ENCODE measurements at regions not wholly inside any gene's neighbourhood (a gene's known extent, or its start where the extent isn't known, plus 50 kb on each side); places are given as distances from the start of the nearest gene placed in this dataset.

DNA sequence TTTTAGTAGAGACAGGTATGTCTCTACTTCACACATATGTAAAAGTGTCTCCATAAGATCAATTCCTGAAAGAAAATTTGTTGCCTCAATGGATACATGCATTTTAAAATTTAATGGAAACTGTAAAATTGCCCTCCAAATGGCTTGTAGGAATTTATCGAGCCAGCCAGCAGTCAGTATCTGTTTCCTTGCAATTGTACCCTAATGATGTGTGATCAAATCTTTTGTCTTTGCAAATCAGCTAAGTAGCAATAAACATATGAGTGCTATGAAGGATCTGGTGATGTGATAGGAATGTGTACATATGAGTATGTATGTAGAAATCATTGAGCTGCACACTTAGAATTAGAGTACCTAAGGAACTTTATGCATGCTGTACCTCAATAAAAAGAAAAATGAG lies 253.0 kb downstream of the MAFB start:
- BruUV-seq (replicated peaks) = no TSS peak
- Histone ChIP-seq H3K27me3 (ENCODE audit: low read length) (no peaks in the 10 kb centered on the region), H4K20me1 (ENCODE audit: low read length) (no peaks in the 10 kb centered on the region), H3K9me3 (ENCODE audit: low read length) (no peaks in the 10 kb centered on the region), H3K4me2 (ENCODE audit: low read length) (no peak overlapping the region), H3K9ac (ENCODE audit: low read length) (no peak overlapping the region), H3K36me3 (ENCODE audit: low read depth, low read length) (no peaks in the 10 kb centered on the region), H3K27ac (ENCODE audit: low read length) (no peak overlapping the region), H2AFZ (ENCODE audit: low read length) (no peak overlapping the region), H3K4me1 (ENCODE audit: insufficient read depth, low read length) (no peaks in the 10 kb centered on the region), H3F3A (ENCODE audit: low read length, unreplicated experiment) (no peaks in the 10 kb centered on the region), H3K4me3 (ENCODE audit: low read length) (no peak overlapping the region), H3K79me2 (ENCODE audit: low read length) (no peaks in the 10 kb centered on the region), H3K9me2 (replicated peaks; ENCODE audit: low read length) (no peaks in the 10 kb centered on the region)
- intact Hi-C loops (cut with micrococcal nuclease) = no loop called here
- ChIA-PET POLR2A (ENCODE audit: unreplicated experiment) (no interaction called here), CTCF (no interaction called here)
- ATAC-seq = no peak
- no peak for DNase-seq
- no peak for TF ChIP-seq EZH2phosphoT487 (IDR thresholded peaks at IDR 0.05; ENCODE audit: borderline replicate concordance, low read length)
- TF ChIP-seq, protein P1, sequence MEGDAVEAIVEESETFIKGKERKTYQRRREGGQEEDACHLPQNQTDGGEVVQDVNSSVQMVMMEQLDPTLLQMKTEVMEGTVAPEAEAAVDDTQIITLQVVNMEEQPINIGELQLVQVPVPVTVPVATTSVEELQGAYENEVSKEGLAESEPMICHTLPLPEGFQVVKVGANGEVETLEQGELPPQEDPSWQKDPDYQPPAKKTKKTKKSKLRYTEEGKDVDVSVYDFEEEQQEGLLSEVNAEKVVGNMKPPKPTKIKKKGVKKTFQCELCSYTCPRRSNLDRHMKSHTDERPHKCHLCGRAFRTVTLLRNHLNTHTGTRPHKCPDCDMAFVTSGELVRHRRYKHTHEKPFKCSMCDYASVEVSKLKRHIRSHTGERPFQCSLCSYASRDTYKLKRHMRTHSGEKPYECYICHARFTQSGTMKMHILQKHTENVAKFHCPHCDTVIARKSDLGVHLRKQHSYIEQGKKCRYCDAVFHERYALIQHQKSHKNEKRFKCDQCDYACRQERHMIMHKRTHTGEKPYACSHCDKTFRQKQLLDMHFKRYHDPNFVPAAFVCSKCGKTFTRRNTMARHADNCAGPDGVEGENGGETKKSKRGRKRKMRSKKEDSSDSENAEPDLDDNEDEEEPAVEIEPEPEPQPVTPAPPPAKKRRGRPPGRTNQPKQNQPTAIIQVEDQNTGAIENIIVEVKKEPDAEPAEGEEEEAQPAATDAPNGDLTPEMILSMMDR (conservative IDR thresholded peaks at IDR 0.05; ENCODE audit: low read depth, low read length) = no peak

DNA sequence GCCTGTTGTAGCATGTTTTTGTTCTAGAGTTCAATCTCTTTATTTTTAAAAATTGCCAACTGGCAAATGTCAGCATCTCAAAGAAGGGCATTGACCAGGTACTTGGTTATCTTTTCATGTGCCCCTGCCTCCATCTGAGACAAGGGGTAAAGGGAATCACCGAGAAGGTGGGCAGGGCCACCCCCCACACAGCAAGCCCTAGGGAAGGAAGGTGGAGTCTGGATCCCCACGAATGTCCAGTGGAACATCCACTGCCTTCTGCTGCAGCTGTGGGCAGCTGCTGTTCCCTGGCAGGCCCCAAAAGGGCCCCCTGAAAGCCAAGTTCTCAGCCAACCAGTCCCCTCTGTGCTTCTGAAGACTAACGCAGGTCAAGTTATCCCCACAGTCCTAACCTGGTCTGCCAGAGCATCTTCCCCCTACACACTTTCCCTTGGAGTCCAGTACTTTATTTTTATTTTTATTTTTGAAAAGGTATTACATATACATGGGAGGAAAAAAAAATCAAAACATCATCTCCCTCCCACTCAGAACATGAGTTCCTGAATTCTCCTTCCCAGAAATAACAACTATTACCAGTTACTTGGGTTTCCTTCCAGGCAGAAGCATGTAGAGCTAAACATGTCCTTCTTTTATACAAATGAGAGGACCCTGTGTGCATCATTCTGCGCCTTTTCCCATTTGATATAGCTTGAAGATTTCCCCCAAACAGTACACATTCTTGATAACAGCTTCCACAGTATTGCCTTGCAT lies 253.7 kb downstream of the MAFB start:
- no peaks in the 10 kb centered on the region for H3K4me1 ChIP-seq (ENCODE audit: insufficient read depth, low read length)
- H3K4me3 ChIP-seq (ENCODE audit: low read length) = no peak overlapping the region
- H3K27me3 ChIP-seq (ENCODE audit: low read length) = no peaks in the 10 kb centered on the region
- ChIA-PET CTCF (no interaction called here), POLR2A (ENCODE audit: unreplicated experiment) (no interaction called here)
- DNase-seq (no peak), ATAC-seq (no peak)
- H3K9me2 ChIP-seq (replicated peaks; ENCODE audit: low read length) = no peaks in the 10 kb centered on the region
- TF ChIP-seq EZH2phosphoT487 (IDR thresholded peaks at IDR 0.05; ENCODE audit: borderline replicate concordance, low read length) (no peak), EZH2 (IDR thresholded peaks at IDR 0.05; ENCODE audit: low read length, unreplicated experiment) (no peak)
- TF ChIP-seq, protein P1 (conservative IDR thresholded peaks at IDR 0.05; ENCODE audit: low read depth, low read length) = no peak
- H2AFZ ChIP-seq (ENCODE audit: low read length) = no peak overlapping the region
- no peaks in the 10 kb centered on the region for H3K36me3 ChIP-seq (ENCODE audit: low read depth, low read length)
- H3K79me2 ChIP-seq (ENCODE audit: low read length) = no peaks in the 10 kb centered on the region
- H3K9me3 ChIP-seq (ENCODE audit: low read length) = no peaks in the 10 kb centered on the region
- H3K4me2 ChIP-seq (ENCODE audit: low read length) = no peak overlapping the region
- H3K27ac ChIP-seq (ENCODE audit: low read length) = no peak overlapping the region
- intact Hi-C loops (cut with micrococcal nuclease) = no loop called here
- no peaks in the 10 kb centered on the region for H3F3A ChIP-seq (ENCODE audit: low read length, unreplicated experiment)
- no peak overlapping the region for H3K9ac ChIP-seq (ENCODE audit: low read length)
- BruUV-seq (replicated peaks) = no TSS peak
- no peaks in the 10 kb centered on the region for H4K20me1 ChIP-seq (ENCODE audit: low read length)

DNA sequence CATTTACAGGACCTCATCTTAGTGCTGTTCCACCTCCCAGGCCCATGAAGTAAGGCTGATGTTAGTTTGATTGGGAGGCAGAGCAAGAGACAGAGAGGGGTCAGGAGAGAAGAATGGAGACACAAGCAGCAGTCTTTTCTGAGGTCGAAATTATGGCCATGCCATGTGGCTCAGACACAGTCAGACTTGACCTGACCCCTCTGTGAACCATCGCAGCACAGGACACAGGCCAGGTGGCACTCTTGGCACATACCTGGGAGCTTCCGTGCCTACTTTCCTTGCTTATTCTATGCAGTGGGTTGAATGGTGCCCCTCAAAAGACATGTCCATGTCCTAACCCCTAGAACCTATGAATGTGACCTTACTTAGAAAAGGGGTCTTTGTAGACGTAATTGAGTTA lies 254.9 kb downstream of the MAFB start:
- H3K79me2 ChIP-seq (ENCODE audit: low read length) = no peaks in the 10 kb centered on the region
- no peak overlapping the region for H3K4me3 ChIP-seq (ENCODE audit: low read length)
- no peak overlapping the region for H2AFZ ChIP-seq (ENCODE audit: low read length)
- ChIA-PET POLR2A (ENCODE audit: unreplicated experiment) (no interaction called here), CTCF (no interaction called here)
- no peak overlapping the region for H3K4me2 ChIP-seq (ENCODE audit: low read length)
- TF ChIP-seq, protein P1 (conservative IDR thresholded peaks at IDR 0.05; ENCODE audit: low read depth, low read length) = no peak
- TF ChIP-seq EZH2 (IDR thresholded peaks at IDR 0.05; ENCODE audit: low read length, unreplicated experiment) = no peak
- no peaks in the 10 kb centered on the region for H3K27me3 ChIP-seq (ENCODE audit: low read length)
- ATAC-seq (no peak), DNase-seq (no peak)
- no peaks in the 10 kb centered on the region for H4K20me1 ChIP-seq (ENCODE audit: low read length)
- H3K9ac ChIP-seq (ENCODE audit: low read length) = no peak overlapping the region
- H3K4me1 ChIP-seq (ENCODE audit: insufficient read depth, low read length) = no peaks in the 10 kb centered on the region
- intact Hi-C loops (cut with micrococcal nuclease) = no loop called here
- no peaks in the 10 kb centered on the region for H3K9me2 ChIP-seq (replicated peaks; ENCODE audit: low read length)
- no peaks in the 10 kb centered on the region for H3F3A ChIP-seq (ENCODE audit: low read length, unreplicated experiment)
- H3K9me3 ChIP-seq (ENCODE audit: low read length) = 0 out of 2 replicates have a peak, but pooled peaks cover under 1% of the 10 kb centered on the region
- H3K27ac ChIP-seq (ENCODE audit: low read length) = no peak overlapping the region
- BruUV-seq (replicated peaks) = no TSS peak
- H3K36me3 ChIP-seq (ENCODE audit: low read depth, low read length) = no peaks in the 10 kb centered on the region
